Spleen (tissue), 11 donors: ENCODE measurements at regions not wholly inside any gene's neighbourhood (a gene's known extent, or its start where the extent isn't known, plus 50 kb on each side); places are given as distances from the start of the nearest gene placed in this dataset.

Experiments
- DNase-seq: peaks from one replicate; pipeline ENCODE4 v3.0.0-alpha.2; 2020
- H3K27ac ChIP-seq, 8 donors: fragments of 200-600 bp; sonication (generic) in 7 of 8; 1 replicate in 4 of 8; 2 replicates in 4 of 8; pipeline versions ENCODE4 v1.5.0 to v1.8.0; 2016 to 2021; ENCODE audit warnings: inconsistent platforms in 4 of 8, mild to moderate bottlenecking in 4 of 8, moderate library complexity in 1 of 8
- H3K27me3 ChIP-seq, 7 donors: fragments of 200-600 bp; sonication (generic) in 6 of 7; replicated peaks in 1 of 7; 1 replicate in 4 of 7; 2 replicates in 3 of 7; pipeline versions ENCODE4 v1.5.0 to v1.8.0; 2016 to 2021; ENCODE audit warnings: inconsistent platforms in 3 of 7, mild to moderate bottlenecking in 1 of 7
- H3K36me3 ChIP-seq, 6 donors: fragments of 200-600 bp; sonication (generic) in 5 of 6; 1 replicate in 4 of 6; 2 replicates in 2 of 6; pipeline versions ENCODE4 v1.5.0 to v1.8.0; 2016 to 2021; ENCODE audit warnings: inconsistent platforms in 2 of 6
- H3K4me1 ChIP-seq, 6 donors: fragments of 200-600 bp; sonication (generic) in 5 of 6; 1 replicate in 3 of 6; 2 replicates in 3 of 6; pipeline versions ENCODE4 v1.5.0 to v1.8.0; 2016 to 2021; ENCODE audit warnings: inconsistent platforms in 3 of 6
- H3K4me3 ChIP-seq, 8 donors: fragments of 200-600 bp; sonication (generic) in 7 of 8; 1 replicate in 4 of 8; 2 replicates in 4 of 8; pipeline versions ENCODE4 v1.5.0 to v1.8.0; 2016 to 2021; ENCODE audit warnings: inconsistent platforms in 4 of 8, mild to moderate bottlenecking in 4 of 8, moderate library complexity in 2 of 8
- H3K9me3 ChIP-seq, 8 donors: fragments of 200-600 bp; sonication (generic) in 7 of 8; 1 replicate in 4 of 8; 2 replicates in 4 of 8; pipeline versions ENCODE4 v1.5.0 to v1.8.0; 2016 to 2021; ENCODE audit warnings: inconsistent platforms in 4 of 8
- CTCF ChIP-seq, 11 experiments: fragments of 200-600 bp in 7 of 11; fragments of 450-650 bp in 4 of 11; sonication (generic) in 4 of 11; IDR thresholded peaks in 8 of 11; conservative IDR thresholded peaks in 3 of 11; 1 replicate in 7 of 11; 2 replicates in 4 of 11; pipeline versions ENCODE4 v1.4.0 to v1.8.0; 2016 to 2021; ENCODE audit warnings: antibody characterized with exemption in 11 of 11, inconsistent platforms in 4 of 11, mild to moderate bottlenecking in 1 of 11
- POLR2A ChIP-seq, 3 donors: fragments of 450-650 bp; IDR thresholded peaks; one replicate each; pipeline ENCODE4 v1.5.1; 2017; ENCODE audit warnings: antibody characterized with exemption in 3 of 3, mild to moderate bottlenecking in 1 of 3
- POLR2AphosphoS5 ChIP-seq, 3 donors: sonication (generic); formaldehyde crosslinking; IDR thresholded peaks; one replicate each; pipeline ENCODE4 v1.5.1; 2017; ENCODE audit warnings: antibody characterized with exemption in 3 of 3
- WGBS, 5 donors: extraction: QIAGEN DNeasy Blood & Tissue Kit in 3 of 5; methylation state at CpG; one replicate each; pipeline versions ENCODE4 v1.1.5 to v1.1.7; 2013 to 2018; 5-methylcytosine and 5-hydroxymethylcytosine counted together
- intact Hi-C: fragments of 100-400 bp; cut with DNase I; formaldehyde crosslinking; loops from one replicate; pipeline ENCODE4 v1.15.0; 2023; ENCODE audit warnings: low total_unique reads
- donor health status: healthy with polysubstance abuse.
- donor health status: DM: no; HTN: no; CAD: no; lungs with moderate emphysema.
- donor health status: DM: no; HTN: no; CAD: no.
- donor health status: Bipolar disorder and iron deficiency.
- donor health status: healthy.
- donor health status: DM: no; HTN: no; CAD: no.
- donor health status: DM: yes; HTN: yes; CAD: no.

- no peak overlapping the region for H3K4me3 ChIP-seq
- DNase-seq, result no peak
- TF ChIP-seq POLR2AphosphoS5 (IDR thresholded peaks at IDR 0.05) (no peak), CTCF (IDR thresholded peaks at IDR 0.05 in 8 of 11, conservative IDR thresholded peaks at IDR 0.05 in 3 of 11) (no peak), POLR2A (IDR thresholded peaks at IDR 0.05) (no peak)
- H3K9me3 ChIP-seq, result peaks cover 0 to 20% (median 7%) of the 10 kb centered on the region in 8 donors
- no peaks in the 10 kb centered on the region for H3K4me1 ChIP-seq
- H3K27ac ChIP-seq, result no peak overlapping the region
- H3K27me3 ChIP-seq, result no peaks in the 10 kb centered on the region
- H3K36me3 ChIP-seq, result no peaks in the 10 kb centered on the region
- WGBS, 5 donors, result 51 to 84% (median 64%) methylated on average over 1 of the region's 1 CpG
- intact Hi-C loops, result no loop called here
These were observed 131.9 kb downstream of the PRDM9 start for GRCh38 chr5:23639326-23639725.

- Histone ChIP-seq H3K4me1 (no peaks in the 10 kb centered on the region), H3K27me3 (no peaks in the 10 kb centered on the region), H3K36me3 (no peaks in the 10 kb centered on the region), H3K4me3 (no peak overlapping the region), H3K27ac (no peak overlapping the region), H3K9me3 (peaks cover 0 to 17% (median 2%) of the 10 kb centered on the region in 8 donors)
- WGBS, 5 donors, result 71 to 96% (median 73%) methylated on average over 1 of the region's 1 CpG
- TF ChIP-seq POLR2A (IDR thresholded peaks at IDR 0.05) (no peak), CTCF (IDR thresholded peaks at IDR 0.05 in 8 of 11, conservative IDR thresholded peaks at IDR 0.05 in 3 of 11) (no peak)
- no peak for DNase-seq
- intact Hi-C loops, result no loop called here
These were observed 141.2 kb downstream of the PRDM9 start for GRCh38 chr5:23648656-23649055.

- Histone ChIP-seq H3K4me3 (no peak overlapping the region), H3K27me3 (no peaks in the 10 kb centered on the region), H3K36me3 (no peaks in the 10 kb centered on the region), H3K9me3 (peaks cover 0 to 17% (median 2%) of the 10 kb centered on the region in 8 donors), H3K4me1 (no peaks in the 10 kb centered on the region), H3K27ac (no peak overlapping the region)
- TF ChIP-seq POLR2A (IDR thresholded peaks at IDR 0.05) (no peak), CTCF (IDR thresholded peaks at IDR 0.05 in 8 of 11, conservative IDR thresholded peaks at IDR 0.05 in 3 of 11) (no peak), POLR2AphosphoS5 (IDR thresholded peaks at IDR 0.05) (no peak)
- 85 to 94% (median 88%) methylated on average over 4 of the region's 4 CpGs for WGBS, 5 donors
- DNase-seq, result no peak
- intact Hi-C loops, result no loop called here
These were observed 142.2 kb downstream of the PRDM9 start for GRCh38 chr5:23649594-23649993.

GRCh38 chr5:23655674-23656073 lies 148.3 kb downstream of the PRDM9 start:
- TF ChIP-seq POLR2AphosphoS5 (IDR thresholded peaks at IDR 0.05) (no peak), POLR2A (IDR thresholded peaks at IDR 0.05) (no peak), CTCF (IDR thresholded peaks at IDR 0.05 in 8 of 11, conservative IDR thresholded peaks at IDR 0.05 in 3 of 11) (no peak)
- Histone ChIP-seq H3K27ac (no peak overlapping the region), H3K9me3 (peaks cover 0 to 11% (median 0%) of the 10 kb centered on the region in 8 donors), H3K27me3 (no peaks in the 10 kb centered on the region), H3K4me1 (no peaks in the 10 kb centered on the region), H3K4me3 (no peak overlapping the region), H3K36me3 (no peaks in the 10 kb centered on the region)
- intact Hi-C loops, result no loop called here
- no peak for DNase-seq
- 53 to 93% (median 84%) methylated on average over 2 of the region's 2 CpGs for WGBS, 5 donors
